SK-N-SH treated with all-trans-retinoic acid at 6 μM for 48 hours (cell line): ENCODE measurements at regions not wholly inside any gene's neighbourhood (a gene's known extent, or its start where the extent isn't known, plus 50 kb on each side); places are given as distances from the start of the nearest gene placed in this dataset.

ENCODE experiments used
- ARNTL ChIP-seq: fragments of 450-650 bp; formaldehyde crosslinking; IDR thresholded peaks from 2 replicates; pipeline ENCODE4 v1.5.0; 2020; ENCODE audit warnings: low read depth, mild to moderate bottlenecking, moderate library complexity, borderline replicate concordance
- CSDC2 ChIP-seq: fragments of 250-450 bp; sonication (Bioruptor Pico); IDR thresholded peaks from 2 replicates; pipeline ENCODE4 v1.5.0; 2020; ENCODE audit warnings: mild to moderate bottlenecking, moderate library complexity
- OSR1 ChIP-seq: fragments of 250-450 bp; sonication (Bioruptor Pico); IDR thresholded peaks from 2 replicates; pipeline ENCODE4 v1.8.0; 2022; ENCODE audit warnings: moderate library complexity, mild to moderate bottlenecking, inconsistent platforms
- TF ChIP-seq, protein P1 (sequence below): fragments of 250-450 bp; sonication (Bioruptor Pico); IDR thresholded peaks from 2 replicates; pipeline ENCODE4 v1.8.0; 2020; ENCODE audit warnings: mild to moderate bottlenecking, moderate library complexity, borderline replicate concordance

DNA sequence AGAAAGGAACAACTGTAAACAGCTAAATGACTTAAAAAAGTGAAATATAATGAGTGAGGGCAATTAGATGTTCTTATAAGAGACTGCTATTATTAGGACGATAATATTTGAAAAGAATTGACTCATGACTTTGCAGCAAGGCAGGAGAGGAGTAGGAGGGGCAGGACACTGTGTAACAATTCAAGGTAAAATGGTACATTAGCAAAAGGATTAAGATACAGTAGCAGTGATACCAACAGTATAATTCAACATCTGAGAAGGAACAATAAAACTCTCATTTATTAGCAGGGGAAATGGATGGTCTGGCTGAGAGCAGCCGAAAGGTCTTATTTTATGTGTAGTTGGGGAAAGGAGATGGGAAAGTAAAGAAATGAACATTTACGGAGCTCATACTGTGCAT lies 315.5 kb upstream of the BOD1L1 start:
- TF ChIP-seq ARNTL (CRISPR knock-in tag): no peak
- TF ChIP-seq OSR1 (CRISPR knock-in tag): no peak
- no peak for TF ChIP-seq CSDC2
- TF ChIP-seq, protein P1, sequence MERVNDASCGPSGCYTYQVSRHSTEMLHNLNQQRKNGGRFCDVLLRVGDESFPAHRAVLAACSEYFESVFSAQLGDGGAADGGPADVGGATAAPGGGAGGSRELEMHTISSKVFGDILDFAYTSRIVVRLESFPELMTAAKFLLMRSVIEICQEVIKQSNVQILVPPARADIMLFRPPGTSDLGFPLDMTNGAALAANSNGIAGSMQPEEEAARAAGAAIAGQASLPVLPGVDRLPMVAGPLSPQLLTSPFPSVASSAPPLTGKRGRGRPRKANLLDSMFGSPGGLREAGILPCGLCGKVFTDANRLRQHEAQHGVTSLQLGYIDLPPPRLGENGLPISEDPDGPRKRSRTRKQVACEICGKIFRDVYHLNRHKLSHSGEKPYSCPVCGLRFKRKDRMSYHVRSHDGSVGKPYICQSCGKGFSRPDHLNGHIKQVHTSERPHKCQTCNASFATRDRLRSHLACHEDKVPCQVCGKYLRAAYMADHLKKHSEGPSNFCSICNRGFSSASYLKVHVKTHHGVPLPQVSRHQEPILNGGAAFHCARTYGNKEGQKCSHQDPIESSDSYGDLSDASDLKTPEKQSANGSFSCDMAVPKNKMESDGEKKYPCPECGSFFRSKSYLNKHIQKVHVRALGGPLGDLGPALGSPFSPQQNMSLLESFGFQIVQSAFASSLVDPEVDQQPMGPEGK (CRISPR knock-in tag): no peak
